Parathyroid adenoma (tissue), 2 donors: ENCODE measurements at regions not wholly inside any gene's neighbourhood (a gene's known extent, or its start where the extent isn't known, plus 50 kb on each side); places are given as distances from the start of the nearest gene placed in this dataset.

Experiments used
- H2AFZ ChIP-seq: fragments of 300-600 bp; sonication (generic); one replicate; pipeline ENCODE4 v1.7.0; 2017; ENCODE audit warnings: antibody characterized with exemption, mild to moderate bottlenecking
- H3K27ac ChIP-seq: fragments of 300-600 bp; sonication (generic); one replicate; pipeline ENCODE4 v1.7.0; 2017
- H3K27me3 ChIP-seq: fragments of 300-600 bp; sonication (generic); one replicate; pipeline ENCODE4 v1.7.0; 2017; ENCODE audit warnings: low read length; ENCODE audit not compliant: control insufficient read depth, insufficient read depth
- H3K36me3 ChIP-seq: fragments of 300-600 bp; sonication (generic); one replicate; pipeline ENCODE4 v1.7.0; 2017; ENCODE audit warnings: low read length; ENCODE audit not compliant: control insufficient read depth, insufficient read depth
- H3K4me1 ChIP-seq: fragments of 300-600 bp; sonication (generic); one replicate; pipeline ENCODE4 v1.7.0; 2017; ENCODE audit warnings: control low read depth
- H3K4me2 ChIP-seq: fragments of 300-600 bp; sonication (generic); one replicate; pipeline ENCODE4 v1.7.0; 2017; ENCODE audit warnings: low read length
- H3K4me3 ChIP-seq: fragments of 300-600 bp; sonication (generic); one replicate; pipeline ENCODE4 v1.7.0; 2017; ENCODE audit warnings: low read depth, low read length
- H3K79me2 ChIP-seq: fragments of 300-600 bp; sonication (generic); one replicate; pipeline ENCODE4 v1.7.0; 2017; ENCODE audit warnings: control low read depth
- H3K9ac ChIP-seq: fragments of 300-600 bp; sonication (generic); one replicate; pipeline ENCODE4 v1.7.0; 2017; ENCODE audit warnings: mild to moderate bottlenecking
- H3K9me3 ChIP-seq: fragments of 300-600 bp; sonication (generic); one replicate; pipeline ENCODE4 v1.7.0; 2017; ENCODE audit warnings: low read length; ENCODE audit not compliant: control insufficient read depth
- CTCF ChIP-seq: fragments of 300-600 bp; sonication (generic); IDR thresholded peaks from one replicate; pipeline ENCODE4 v1.7.0; 2017; ENCODE audit warnings: antibody characterized with exemption, mild to moderate bottlenecking
- donor health status: primary hyperparathyroidism.

GRCh38 chr13:74280795-74281490 lies 146.7 kb upstream of the KLF12 start:
- no peak for TF ChIP-seq CTCF
- Histone ChIP-seq H3K27me3 (no peaks in the 10 kb centered on the region), H3K4me1 (no peaks in the 10 kb centered on the region), H3K79me2 (no peaks in the 10 kb centered on the region), H3K27ac (no peak overlapping the region), H3K9ac (no peak overlapping the region), H3K4me2 (no peak overlapping the region), H2AFZ (no peak overlapping the region), H3K4me3 (no peak overlapping the region), H3K9me3 (no peaks in the 10 kb centered on the region), H3K36me3 (no peaks in the 10 kb centered on the region)

- Histone ChIP-seq H3K4me1 (no peaks in the 10 kb centered on the region), H3K27ac (no peak overlapping the region), H2AFZ (no peak overlapping the region), H3K4me2 (no peak overlapping the region), H3K27me3 (no peaks in the 10 kb centered on the region), H3K4me3 (no peak overlapping the region), H3K9me3 (no peaks in the 10 kb centered on the region), H3K79me2 (no peaks in the 10 kb centered on the region), H3K36me3 (no peaks in the 10 kb centered on the region), H3K9ac (no peak overlapping the region)
- no peak for TF ChIP-seq CTCF
These were observed 146.0 kb upstream of the KLF12 start for GRCh38 chr13:74280093-74280794.

- Histone ChIP-seq H3K4me3 (no peak overlapping the region), H3K9me3 (no peaks in the 10 kb centered on the region), H3K9ac (no peak overlapping the region), H3K27ac (no peak overlapping the region), H2AFZ (no peak overlapping the region), H3K27me3 (no peaks in the 10 kb centered on the region), H3K36me3 (no peaks in the 10 kb centered on the region), H3K4me2 (no peak overlapping the region), H3K79me2 (no peaks in the 10 kb centered on the region), H3K4me1 (no peaks in the 10 kb centered on the region)
- TF ChIP-seq CTCF = no peak
These were observed 144.7 kb upstream of the KLF12 start for GRCh38 chr13:74278901-74279300.

- H3K4me3 ChIP-seq = no peak overlapping the region
- H3K27me3 ChIP-seq = no peaks in the 10 kb centered on the region
- no peaks in the 10 kb centered on the region for H3K36me3 ChIP-seq
- no peaks in the 10 kb centered on the region for H3K9me3 ChIP-seq
- no peak for TF ChIP-seq CTCF
- H3K9ac ChIP-seq = no peak overlapping the region
- H3K4me1 ChIP-seq = no peaks in the 10 kb centered on the region
- H3K4me2 ChIP-seq = no peak overlapping the region
- no peaks in the 10 kb centered on the region for H3K79me2 ChIP-seq
- H3K27ac ChIP-seq = no peak overlapping the region
- H2AFZ ChIP-seq = no peak overlapping the region
These were observed 140.7 kb upstream of the KLF12 start for GRCh38 chr13:74274916-74275315.
